GM18870 (cell line): ENCODE measurements at regions not wholly inside any gene's neighbourhood (a gene's known extent, or its start where the extent isn't known, plus 50 kb on each side); places are given as distances from the start of the nearest gene placed in this dataset.
"Not testable (repeated sequence)": the region's sequence is repeated elsewhere in the genome, so short reads cannot be mapped to it uniquely, and the experiment has no call there.

Experiments
- ATAC-seq: cut with Tn5 transposase; IDR thresholded peaks from one replicate; pipeline ENCODE4 v1.9.1; 2021; ENCODE audit warnings: moderate library complexity; ENCODE audit not compliant: unreplicated experiment

- no peak for ATAC-seq
Observed at GRCh38 chr1:178606839-178607238, 93.9 kb downstream of the TEX35 start.

- peak; percentile 50 for ATAC-seq
Observed at GRCh38 chr1:178607718-178608408, 95.0 kb downstream of the TEX35 start.

GRCh38 chr1:178609015-178609414, 96.1 kb downstream of the TEX35 start:
- no peak for ATAC-seq

- ATAC-seq, result not testable (repeated sequence)
Observed at GRCh38 chr1:178610690-178611410, 97.9 kb downstream of the TEX35 start.

- ATAC-seq, result no peak
Observed at GRCh38 chr1:178612261-178612660, 99.4 kb downstream of the TEX35 start.

- no peak for ATAC-seq
Observed at GRCh38 chr1:178613271-178613945, 100.5 kb downstream of the TEX35 start.

- ATAC-seq, result no peak
Observed at GRCh38 chr1:178614286-178614685, 101.4 kb downstream of the TEX35 start.

- ATAC-seq, result no peak
Observed at GRCh38 chr1:178619042-178619927, 105.8 kb upstream of the RALGPS2 start.

GRCh38 chr1:178620584-178621475, 104.2 kb upstream of the RALGPS2 start:
- ATAC-seq, result no peak

GRCh38 chr1:178621822-178622221, 103.2 kb upstream of the RALGPS2 start:
- ATAC-seq, result no peak

- no peak for ATAC-seq
Observed at GRCh38 chr1:178625695-178626094, 99.3 kb upstream of the RALGPS2 start.

- ATAC-seq, result no peak
Observed at GRCh38 chr1:178627037-178627436, 98.0 kb upstream of the RALGPS2 start.

- ATAC-seq, result no peak
Observed at GRCh38 chr1:178628637-178629251, 96.3 kb upstream of the RALGPS2 start.

- no peak for ATAC-seq
Observed at GRCh38 chr1:178629252-178630154, 95.5 kb upstream of the RALGPS2 start.

- ATAC-seq, result no peak
Observed at GRCh38 chr1:178630417-178630816, 94.6 kb upstream of the RALGPS2 start.

GRCh38 chr1:178632653-178633052, 92.4 kb upstream of the RALGPS2 start:
- no peak for ATAC-seq

GRCh38 chr1:178633056-178633455, 92.0 kb upstream of the RALGPS2 start:
- no peak for ATAC-seq

- ATAC-seq, result no peak
Observed at GRCh38 chr1:178634445-178634844, 90.6 kb upstream of the RALGPS2 start.
